Skin epidermis (tissue), 12 donors: ENCODE measurements at regions not wholly inside any gene's neighbourhood (a gene's known extent, or its start where the extent isn't known, plus 50 kb on each side); places are given as distances from the start of the nearest gene placed in this dataset.
"Not testable (repeated sequence)": the region's sequence is repeated elsewhere in the genome, so short reads cannot be mapped to it uniquely, and the experiment has no call there.

Source experiments
- H3K27ac ChIP-seq, 21 experiments: fragments of 200-600 bp; sonication (generic) in 11 of 21; one replicate each; pipeline ENCODE4 v1.5.0; 2020; ENCODE audit warnings: mild to moderate bottlenecking in 3 of 21, inconsistent platforms in 2 of 21, moderate library complexity in 2 of 21
- H3K4me3 ChIP-seq, 7 experiments: fragments of 200-600 bp; sonication (generic) in 2 of 7; one replicate each; pipeline ENCODE4 v1.5.0; 2020; ENCODE audit warnings: inconsistent platforms in 2 of 7, mild to moderate bottlenecking in 2 of 7, moderate library complexity in 1 of 7

DNA sequence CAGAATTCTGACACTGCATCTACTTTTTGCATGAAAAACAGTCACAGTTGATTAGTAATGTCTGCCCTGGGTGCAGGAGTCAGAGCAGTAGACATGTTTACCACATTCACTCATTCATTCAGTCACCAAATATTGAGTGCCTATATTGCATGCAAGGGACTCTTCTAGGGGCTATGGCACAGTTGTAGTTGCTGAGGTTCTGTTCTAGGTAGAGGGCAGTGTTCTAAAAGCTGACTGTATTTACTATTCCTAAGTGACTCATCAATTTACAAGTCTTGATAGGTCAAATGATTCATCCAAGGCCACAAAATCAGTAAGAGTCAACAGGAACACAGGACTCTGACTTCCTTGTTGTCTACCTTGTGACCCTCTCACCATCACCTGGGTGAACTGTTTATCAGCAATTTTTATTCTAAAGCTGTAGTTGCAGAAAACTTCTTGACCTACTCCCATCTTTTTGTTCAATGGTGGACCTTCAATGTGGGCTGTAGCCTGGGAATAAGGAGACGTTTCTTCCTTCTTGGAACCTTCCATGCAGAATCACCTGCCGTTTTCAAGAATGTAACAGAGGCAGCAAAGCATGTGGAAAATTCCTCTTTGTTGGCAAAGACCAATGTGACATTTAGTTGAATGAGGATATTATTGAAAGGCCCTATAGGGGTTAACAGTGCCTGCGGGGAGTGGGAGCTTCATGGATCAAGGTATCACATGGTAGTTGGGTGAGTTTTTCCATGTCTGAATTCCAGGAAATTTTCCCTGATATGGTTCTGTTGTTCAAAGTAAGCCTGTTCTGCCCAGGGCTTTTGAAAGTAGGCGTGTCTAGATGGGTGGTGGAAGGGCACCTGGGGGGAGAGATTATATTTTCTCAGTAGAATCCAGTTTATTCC, 223.2 kb downstream of the KTN1 start:
- Histone ChIP-seq H3K4me3 (no peak overlapping the region), H3K27ac (peak overlapping the region in 3 of 21 experiments; percentile 13 to 31 (median 14))

GRCh38 chr14:55803873-55804553, 224.0 kb downstream of the KTN1 start:
- Histone ChIP-seq H3K4me3 (no peak overlapping the region), H3K27ac (peak overlapping the region in 3 of 21 experiments; percentile 13 to 31 (median 14))

DNA sequence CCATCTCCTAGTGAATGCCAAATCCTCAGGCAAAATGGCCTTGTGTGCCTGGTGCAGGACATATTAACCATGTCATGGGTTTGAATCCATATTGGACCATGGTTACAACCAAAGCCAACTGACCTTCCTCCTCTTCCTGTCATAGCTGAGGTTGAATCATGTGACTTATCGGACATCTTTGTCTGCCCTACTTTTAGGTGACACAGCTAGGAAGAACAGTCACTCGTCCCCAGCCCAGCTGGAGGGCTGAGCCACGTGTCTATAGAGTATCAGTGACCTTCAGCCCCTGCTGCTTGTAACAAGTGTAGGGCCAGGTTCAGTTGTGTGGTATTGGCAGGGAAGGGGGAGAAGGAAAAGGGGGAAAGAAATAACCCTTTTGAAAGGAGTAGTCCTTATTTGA, 225.2 kb downstream of the KTN1 start:
- H3K4me3 ChIP-seq: no peak overlapping the region
- no peak overlapping the region for H3K27ac ChIP-seq

GRCh38 chr14:55807053-55807880, 227.3 kb downstream of the KTN1 start:
- peak overlapping the region in 1 of 7 experiments; percentile 12 for H3K4me3 ChIP-seq
- H3K27ac ChIP-seq: peak overlapping the region in 17 of 21 experiments; percentile 0 to 83 (median 56)

DNA sequence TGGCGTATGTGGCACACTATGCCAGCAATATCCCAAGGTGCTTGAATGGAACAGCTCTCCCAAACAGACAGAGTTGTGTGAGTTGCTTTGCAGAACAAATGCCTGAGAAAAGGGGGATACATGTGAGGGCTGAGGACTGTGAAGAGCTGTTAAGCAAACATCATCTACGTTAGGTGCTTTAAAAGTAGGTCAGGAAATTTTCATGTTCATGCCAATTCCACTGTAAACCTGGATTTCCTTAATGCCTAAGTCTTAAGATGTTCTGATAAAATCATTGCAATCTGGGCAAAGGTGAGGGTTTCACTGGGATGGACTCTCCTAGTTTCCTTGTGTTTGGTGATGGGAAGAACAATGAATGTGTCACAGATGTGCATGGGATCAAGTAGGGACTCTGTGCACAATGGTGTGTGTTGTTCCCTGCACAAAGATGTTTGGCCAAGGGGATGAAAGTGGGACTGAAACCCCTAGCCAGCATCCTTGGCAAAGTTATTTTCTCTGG, 227.9 kb downstream of the KTN1 start:
- peak overlapping the region in 16 of 21 experiments; percentile 0 to 83 (median 52) for H3K27ac ChIP-seq
- H3K4me3 ChIP-seq: peak overlapping the region in 1 of 7 experiments; percentile 12

- Histone ChIP-seq H3K4me3 (no peak overlapping the region), H3K27ac (no peak overlapping the region)
These were observed 233.6 kb downstream of the KTN1 start for GRCh38 chr14:55813630-55814029.

DNA sequence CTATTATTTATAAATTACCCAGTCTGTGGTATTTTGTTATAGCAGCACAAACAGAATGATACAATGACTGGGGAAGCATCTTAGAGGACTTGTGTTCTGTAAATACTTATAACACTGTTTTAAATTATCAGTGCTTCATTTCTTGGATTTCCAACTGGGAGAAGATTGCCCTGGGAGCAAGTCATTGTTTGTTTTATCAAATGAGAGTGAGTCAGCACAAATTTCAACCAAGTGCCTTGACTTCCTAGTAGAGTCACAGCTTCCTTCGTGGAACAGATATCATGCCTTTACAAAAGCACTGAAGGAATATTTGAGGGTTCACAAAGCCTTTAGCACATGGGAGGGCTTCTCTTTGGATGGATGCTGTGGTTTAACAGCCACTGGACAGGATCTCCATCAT, 234.1 kb downstream of the KTN1 start:
- Histone ChIP-seq H3K4me3 (no peak overlapping the region), H3K27ac (no peak overlapping the region)

DNA sequence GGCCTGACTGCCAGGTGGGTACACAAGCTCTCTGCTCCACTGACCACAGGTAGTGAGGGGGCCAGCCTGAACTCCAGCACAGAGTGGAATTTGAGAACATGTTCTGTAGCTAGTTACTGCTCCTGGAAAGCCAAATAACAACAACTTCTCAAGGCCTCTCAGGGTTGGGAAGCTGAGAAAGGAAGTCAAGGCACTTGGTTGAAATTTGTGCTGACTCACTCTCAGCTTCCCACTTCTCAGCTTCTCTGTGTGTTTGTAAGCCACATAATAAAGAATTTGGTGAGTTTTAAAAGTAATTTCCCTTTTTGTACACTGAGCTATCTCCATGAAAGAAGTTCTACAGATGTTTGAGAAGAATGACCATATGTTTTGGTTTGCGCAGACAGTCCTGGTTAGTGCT, 234.9 kb downstream of the KTN1 start:
- no peak overlapping the region for H3K4me3 ChIP-seq
- H3K27ac ChIP-seq: no peak overlapping the region

DNA sequence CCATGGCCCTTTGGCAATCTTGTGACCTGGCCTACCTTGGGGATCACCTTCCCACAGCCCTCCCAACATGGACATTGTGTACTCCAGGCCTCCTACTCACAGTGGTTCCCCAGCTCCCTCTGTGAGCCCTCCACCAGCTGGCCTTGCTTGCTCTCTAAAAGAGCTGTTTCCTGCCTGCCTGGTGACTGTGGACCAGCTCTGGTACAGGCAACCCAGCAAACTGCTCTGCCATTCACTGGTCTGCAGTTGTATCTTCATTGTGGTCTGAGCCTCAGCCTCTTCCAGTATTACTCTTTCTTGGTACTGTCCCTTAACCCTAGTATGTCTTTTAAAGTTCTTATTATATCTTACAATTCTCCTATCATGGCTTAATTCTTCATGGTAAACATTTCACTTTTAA, 236.2 kb downstream of the KTN1 start:
- no peak overlapping the region for H3K27ac ChIP-seq
- H3K4me3 ChIP-seq: no peak overlapping the region

DNA sequence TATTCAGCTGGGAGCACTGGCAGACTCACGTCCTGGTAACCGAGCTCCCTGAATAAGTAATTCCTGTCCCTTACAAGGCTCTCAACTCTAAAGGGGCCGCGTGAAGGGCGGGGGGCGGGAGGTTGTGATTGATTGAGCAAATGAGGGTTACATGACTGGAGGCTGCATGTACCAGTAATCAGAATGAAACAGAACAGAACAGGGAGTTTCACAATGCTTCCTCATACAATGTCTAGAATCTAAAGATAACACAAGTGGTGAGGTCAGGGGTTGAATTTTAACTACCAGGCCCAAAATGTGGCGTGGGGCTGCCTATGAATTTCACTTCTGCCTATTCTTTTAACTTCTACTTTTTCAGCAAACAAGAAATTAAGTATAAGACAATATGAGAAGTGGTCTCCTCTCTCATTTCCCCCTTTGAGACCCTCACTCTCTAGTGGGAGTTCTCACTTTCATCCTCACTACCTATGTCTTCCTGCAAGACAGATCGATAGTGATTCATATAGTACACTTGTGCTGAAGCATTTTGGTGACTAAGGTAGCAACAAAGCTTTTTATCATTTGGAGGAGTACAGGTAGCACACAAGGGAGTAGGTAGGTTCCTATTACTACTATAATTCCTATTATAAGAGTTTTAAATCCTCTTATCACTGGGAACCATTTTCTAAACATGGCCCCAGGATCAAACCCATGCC, 239.8 kb downstream of the KTN1 start:
- Histone ChIP-seq H3K27ac (no peak overlapping the region), H3K4me3 (no peak overlapping the region)

GRCh38 chr14:55822906-55823305, 242.9 kb downstream of the KTN1 start:
- no peak overlapping the region for H3K4me3 ChIP-seq

GRCh38 chr14:55832122-55832911, 252.3 kb downstream of the KTN1 start:
- no peak overlapping the region for H3K27ac ChIP-seq
- no peak overlapping the region for H3K4me3 ChIP-seq

More at GRCh38 chr14:55822906-55823305, 242.9 kb downstream of the KTN1 start:
- H3K27ac ChIP-seq: no peak overlapping the region

DNA sequence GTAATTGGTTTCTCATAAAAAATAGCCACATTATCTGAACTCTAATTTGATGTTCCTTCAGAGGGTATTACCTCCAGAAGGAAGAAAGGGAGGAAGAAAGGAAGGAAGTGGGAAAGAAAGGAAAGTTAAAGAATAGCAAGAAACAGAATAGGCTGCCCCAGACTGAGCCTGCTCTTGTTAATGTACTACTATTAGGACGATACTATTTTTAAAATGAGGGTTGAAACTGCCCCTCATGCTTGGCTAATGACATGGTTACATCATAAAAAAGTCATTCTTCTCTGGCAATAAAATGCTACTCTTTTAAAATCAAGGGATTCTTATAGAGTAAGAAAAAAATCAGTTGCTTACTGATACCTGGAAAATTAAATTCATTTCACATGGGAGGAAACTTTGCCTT, 253.0 kb downstream of the KTN1 start:
- Histone ChIP-seq H3K4me3 (no peak overlapping the region), H3K27ac (no peak overlapping the region)

- Histone ChIP-seq H3K27ac (no peak overlapping the region), H3K4me3 (no peak overlapping the region)
These were observed 254.4 kb downstream of the KTN1 start for GRCh38 chr14:55834390-55834789.

DNA sequence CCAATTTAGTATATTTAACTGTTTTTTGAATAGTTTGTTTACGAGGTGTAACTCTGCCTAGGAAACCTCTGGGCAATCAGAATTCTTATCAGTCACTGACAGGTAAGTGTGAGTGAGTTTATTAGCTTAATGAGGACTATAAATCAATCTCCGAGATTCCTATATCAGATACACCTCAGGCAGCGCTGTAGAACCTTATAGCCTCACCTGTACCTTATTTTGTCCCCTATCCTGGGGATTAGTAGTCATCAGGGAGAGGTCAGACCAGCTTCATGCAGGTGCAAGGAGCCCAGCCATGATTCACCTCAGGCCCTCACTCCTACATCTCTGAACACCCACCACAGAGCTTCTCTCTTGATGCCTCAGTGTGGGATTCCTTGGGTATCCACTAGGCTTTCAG, 256.0 kb downstream of the KTN1 start:
- no peak overlapping the region for H3K27ac ChIP-seq

DNA sequence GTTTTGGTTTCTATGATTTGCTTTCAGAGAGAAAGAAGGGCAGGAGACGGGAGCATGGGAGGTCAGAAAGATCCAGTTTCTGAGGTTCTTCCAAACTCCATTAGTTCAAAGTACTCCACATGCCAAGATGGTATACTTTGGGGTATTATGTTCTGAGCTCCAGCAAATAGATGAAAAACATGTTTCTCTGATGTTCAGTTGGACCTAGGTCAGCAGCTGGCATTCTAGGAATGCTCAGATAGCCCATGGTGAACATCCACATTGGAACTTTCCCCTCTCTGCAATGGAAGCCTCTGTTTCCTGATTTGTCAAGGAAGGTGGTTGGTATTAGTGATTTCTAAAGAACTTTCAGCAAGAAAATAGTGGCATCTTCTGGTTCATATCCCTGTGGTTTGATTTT, 257.5 kb downstream of the KTN1 start:
- H3K4me3 ChIP-seq: no peak overlapping the region
- H3K27ac ChIP-seq: no peak overlapping the region

More for the DNA sequence above, 256.0 kb downstream of the KTN1 start:
- H3K4me3 ChIP-seq: no peak overlapping the region

- H3K4me3 ChIP-seq: no peak overlapping the region
- H3K27ac ChIP-seq: no peak overlapping the region
These were observed 258.6 kb downstream of the KTN1 start for GRCh38 chr14:55838529-55839052.

DNA sequence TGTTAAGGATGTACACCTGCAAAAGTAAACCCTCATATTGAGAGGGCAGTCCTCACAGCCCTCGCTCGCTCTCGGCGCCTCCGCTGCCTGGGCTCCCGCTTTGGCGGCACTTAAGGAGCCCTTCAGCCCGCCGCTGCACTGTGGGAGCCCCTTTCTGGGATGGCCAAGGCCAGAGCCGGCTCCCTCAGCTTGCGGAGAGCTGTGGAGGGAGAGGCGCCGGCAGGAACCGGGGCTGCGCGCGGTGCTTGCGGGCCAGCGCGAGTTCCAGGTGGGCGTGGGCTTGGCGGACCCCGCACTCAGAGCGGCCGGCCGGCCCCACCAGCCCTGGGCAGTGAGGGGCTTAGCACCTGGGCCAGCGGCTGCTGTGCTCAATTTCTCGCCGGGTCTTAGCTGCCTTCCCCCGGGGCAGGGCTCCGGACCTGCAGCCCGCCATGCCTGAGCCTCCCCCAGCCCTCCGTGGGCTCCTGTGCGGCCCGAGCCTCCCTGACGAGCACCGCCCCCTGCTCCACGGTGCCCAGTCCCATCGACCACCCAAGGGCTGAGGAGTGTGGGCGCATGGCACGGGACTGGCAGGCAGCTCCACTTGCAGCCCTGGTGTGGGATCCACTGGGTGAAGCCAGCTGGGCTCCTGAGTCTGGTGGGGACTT, 259.4 kb downstream of the KTN1 start:
- H3K4me3 ChIP-seq, H3K27ac ChIP-seq: not testable (repeated sequence)
